Endodermal cell (in vitro differentiated cells): ENCODE measurements at regions not wholly inside any gene's neighbourhood (a gene's known extent, or its start where the extent isn't known, plus 50 kb on each side); places are given as distances from the start of the nearest gene placed in this dataset.

Experiments
- DNase-seq: peaks from one replicate; pipeline ENCODE4 v3.0.0-alpha.2; 2017
- H3K27ac ChIP-seq: 2 replicates; pipeline ENCODE4 v1.5.1; 2013; ENCODE audit warnings: mild to moderate bottlenecking, low read depth, low read length, moderate library complexity
- H3K27me3 ChIP-seq: 2 replicates; pipeline ENCODE4 v1.6.1; 2013; ENCODE audit warnings: mild to moderate bottlenecking, low read length, moderate library complexity; ENCODE audit not compliant: insufficient read depth, control insufficient read depth, poor library complexity, severe bottlenecking
- H3K36me3 ChIP-seq: 2 replicates; pipeline ENCODE4 v1.7.0; 2013; ENCODE audit warnings: mild to moderate bottlenecking, low read length, moderate library complexity; ENCODE audit not compliant: control insufficient read depth, insufficient read depth
- H3K4me1 ChIP-seq: one replicate; pipeline ENCODE4 v1.7.0; 2013; ENCODE audit warnings: low read length; ENCODE audit not compliant: control insufficient read depth, insufficient read depth
- H3K4me3 ChIP-seq: 2 replicates; pipeline ENCODE4 v1.5.1; 2013; ENCODE audit warnings: mild to moderate bottlenecking, low read length, moderate library complexity
- H3K9ac ChIP-seq: 2 replicates; pipeline ENCODE4 v1.6.1; 2013; ENCODE audit warnings: mild to moderate bottlenecking, low read length, moderate library complexity; ENCODE audit not compliant: poor library complexity, severe bottlenecking; ENCODE audit errors: extremely low read depth
- H3K9me3 ChIP-seq: 2 replicates; pipeline ENCODE4 v1.6.1; 2013; ENCODE audit warnings: mild to moderate bottlenecking, low read length, moderate library complexity; ENCODE audit not compliant: control insufficient read depth
- H3K27ac Mint-ChIP-seq: 2 replicates; pipeline ENCODE4 v1.8.0; 2020; ENCODE audit warnings: mixed read lengths
- H3K27me3 Mint-ChIP-seq: 2 replicates; pipeline ENCODE4 v1.8.0; 2021; ENCODE audit warnings: mild to moderate bottlenecking, mixed read lengths; ENCODE audit not compliant: insufficient read depth
- H3K36me3 Mint-ChIP-seq: 2 replicates; pipeline ENCODE4 v1.8.0; 2020; ENCODE audit warnings: low read depth, mixed read lengths
- H3K4me1 Mint-ChIP-seq: 2 replicates; pipeline ENCODE4 v1.8.0; 2020; ENCODE audit warnings: mixed read lengths
- H3K4me3 Mint-ChIP-seq: 2 replicates; pipeline ENCODE4 v1.8.0; 2020; ENCODE audit warnings: mild to moderate bottlenecking, moderate library complexity, mixed read lengths
- H3K9me3 Mint-ChIP-seq: 2 replicates; pipeline ENCODE4 v1.8.0; 2020; ENCODE audit warnings: mild to moderate bottlenecking, mixed read lengths
- WGBS, 2 experiments: methylation state at CpG; one replicate each; pipeline versions ENCODE4 v1.1.5 to v1.1.7; 2013; ENCODE audit warnings: missing lambda C conversion rate in 2 of 2, mixed read lengths in 1 of 2; ENCODE audit not compliant: insufficient coverage in 1 of 2, insufficient read length in 1 of 2; 5-methylcytosine and 5-hydroxymethylcytosine counted together
- TF ChIP-seq, protein P1 (sequence below): fragments of 200-600 bp; sonication (generic); conservative IDR thresholded peaks from 2 replicates; pipeline ENCODE4 v1.5.0; 2021; ENCODE audit warnings: antibody characterized with exemption, mild to moderate bottlenecking

DNA sequence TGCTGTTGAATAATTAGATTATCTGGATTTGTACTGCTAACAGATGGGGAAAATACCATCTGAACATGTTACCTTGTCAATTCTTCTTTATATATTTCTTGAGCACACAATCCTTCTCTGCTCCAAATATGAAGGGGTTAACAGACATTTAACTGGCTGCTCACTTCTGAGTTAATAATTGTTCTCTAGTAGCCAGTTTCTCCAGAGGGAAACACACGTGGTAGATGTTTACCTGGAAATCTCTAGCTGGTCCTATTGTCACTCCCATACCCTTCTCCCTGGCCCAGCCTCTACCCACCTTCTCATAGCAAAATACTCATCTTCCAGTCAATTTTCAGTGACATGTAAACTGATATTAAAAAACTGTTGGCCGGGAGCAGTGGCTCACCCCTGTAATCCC is 101.5 kb upstream of the ZNF462 start:
- Histone ChIP-seq H3K27ac (no peak overlapping the region), H3K4me1 (no peaks in the 10 kb centered on the region), H3K27me3 (peaks cover 4% of the 10 kb centered on the region), H3K36me3 (no peaks in the 10 kb centered on the region), H3K4me3 (no peak overlapping the region), H3K9ac (no peak overlapping the region), H3K9me3 (no peaks in the 10 kb centered on the region)
- DNase-seq: no peak
- no peak overlapping the region for H3K4me3 Mint-ChIP-seq
- H3K36me3 Mint-ChIP-seq: no peaks in the 10 kb centered on the region
- H3K27me3 Mint-ChIP-seq: peaks cover 7% of the 10 kb centered on the region
- TF ChIP-seq, protein P1, sequence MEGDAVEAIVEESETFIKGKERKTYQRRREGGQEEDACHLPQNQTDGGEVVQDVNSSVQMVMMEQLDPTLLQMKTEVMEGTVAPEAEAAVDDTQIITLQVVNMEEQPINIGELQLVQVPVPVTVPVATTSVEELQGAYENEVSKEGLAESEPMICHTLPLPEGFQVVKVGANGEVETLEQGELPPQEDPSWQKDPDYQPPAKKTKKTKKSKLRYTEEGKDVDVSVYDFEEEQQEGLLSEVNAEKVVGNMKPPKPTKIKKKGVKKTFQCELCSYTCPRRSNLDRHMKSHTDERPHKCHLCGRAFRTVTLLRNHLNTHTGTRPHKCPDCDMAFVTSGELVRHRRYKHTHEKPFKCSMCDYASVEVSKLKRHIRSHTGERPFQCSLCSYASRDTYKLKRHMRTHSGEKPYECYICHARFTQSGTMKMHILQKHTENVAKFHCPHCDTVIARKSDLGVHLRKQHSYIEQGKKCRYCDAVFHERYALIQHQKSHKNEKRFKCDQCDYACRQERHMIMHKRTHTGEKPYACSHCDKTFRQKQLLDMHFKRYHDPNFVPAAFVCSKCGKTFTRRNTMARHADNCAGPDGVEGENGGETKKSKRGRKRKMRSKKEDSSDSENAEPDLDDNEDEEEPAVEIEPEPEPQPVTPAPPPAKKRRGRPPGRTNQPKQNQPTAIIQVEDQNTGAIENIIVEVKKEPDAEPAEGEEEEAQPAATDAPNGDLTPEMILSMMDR: no peak
- no peak overlapping the region for H3K27ac Mint-ChIP-seq
- peaks cover 9% of the 10 kb centered on the region for H3K4me1 Mint-ChIP-seq
- whole genome bisulfite sequencing, 2 experiments: 78 to 100% methylated on average over 1 to 2 of the region's 2 CpGs
- no peaks in the 10 kb centered on the region for H3K9me3 Mint-ChIP-seq

DNA sequence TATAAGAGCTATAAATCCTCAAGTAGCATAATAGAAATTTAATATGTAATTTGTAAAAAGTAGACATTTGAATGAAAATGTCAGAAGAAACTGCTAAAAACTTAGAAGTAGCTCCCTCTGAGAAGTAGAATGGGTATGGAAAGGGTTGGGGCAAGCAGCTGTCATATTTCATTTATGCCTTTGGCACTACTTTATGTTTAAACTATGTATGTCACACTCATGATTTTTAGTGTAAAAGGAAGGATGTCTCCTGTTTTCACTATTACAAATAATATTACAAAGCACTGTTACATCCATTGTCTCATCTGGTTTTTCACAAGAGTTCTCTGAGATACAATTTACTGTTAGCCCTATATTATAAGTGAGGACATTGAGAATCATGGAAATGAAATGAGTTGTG is 96.3 kb upstream of the ZNF462 start:
- H3K36me3 Mint-ChIP-seq: no peaks in the 10 kb centered on the region
- no peak overlapping the region for H3K4me3 ChIP-seq
- no peaks in the 10 kb centered on the region for H3K9me3 ChIP-seq
- no peak for DNase-seq
- TF ChIP-seq, protein P1: no peak
- H3K36me3 ChIP-seq: no peaks in the 10 kb centered on the region
- peaks cover 8% of the 10 kb centered on the region for H3K27me3 Mint-ChIP-seq
- H3K9me3 Mint-ChIP-seq: no peaks in the 10 kb centered on the region
- no peaks in the 10 kb centered on the region for H3K27me3 ChIP-seq
- no peak overlapping the region for H3K27ac Mint-ChIP-seq
- H3K4me1 ChIP-seq: no peaks in the 10 kb centered on the region
- H3K27ac ChIP-seq: no peak overlapping the region
- H3K9ac ChIP-seq: no peak overlapping the region
- no peak overlapping the region for H3K4me3 Mint-ChIP-seq
- no peaks in the 10 kb centered on the region for H3K4me1 Mint-ChIP-seq

DNA sequence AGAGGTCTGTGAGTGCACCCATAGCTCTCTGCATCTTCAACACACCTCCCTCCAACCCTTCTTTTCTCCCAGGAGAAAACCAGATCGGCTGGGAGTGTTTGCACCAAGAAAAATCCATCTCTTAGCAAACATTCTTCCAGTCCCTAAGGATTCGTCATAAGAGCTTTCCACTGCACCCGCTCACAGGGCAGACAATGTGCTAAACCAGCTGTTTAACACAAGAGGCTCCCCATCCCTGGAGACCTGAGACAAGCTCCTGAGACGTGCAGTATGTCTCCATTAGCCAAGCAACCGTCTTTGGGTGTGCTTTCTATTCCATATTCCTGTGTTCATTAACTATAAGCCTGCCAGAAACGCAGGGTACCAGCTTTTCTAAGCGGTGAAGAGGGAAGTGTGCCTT is 93.6 kb upstream of the ZNF462 start:
- H3K9me3 Mint-ChIP-seq: no peaks in the 10 kb centered on the region
- DNase-seq: no peak
- Histone ChIP-seq H3K9ac (no peak overlapping the region), H3K36me3 (no peaks in the 10 kb centered on the region), H3K27me3 (no peaks in the 10 kb centered on the region), H3K9me3 (no peaks in the 10 kb centered on the region), H3K27ac (no peak overlapping the region), H3K4me3 (no peak overlapping the region), H3K4me1 (no peaks in the 10 kb centered on the region)
- no peaks in the 10 kb centered on the region for H3K4me1 Mint-ChIP-seq
- H3K27me3 Mint-ChIP-seq: peaks cover 8% of the 10 kb centered on the region
- TF ChIP-seq, protein P1: no peak
- 87% methylated on average over 4 to 7 of the region's 7 CpGs for WGBS, 2 experiments
- H3K36me3 Mint-ChIP-seq: no peaks in the 10 kb centered on the region
- H3K27ac Mint-ChIP-seq: no peak overlapping the region
- no peak overlapping the region for H3K4me3 Mint-ChIP-seq
